H1 (cell line): ENCODE measurements at regions not wholly inside any gene's neighbourhood (a gene's known extent, or its start where the extent isn't known, plus 50 kb on each side); places are given as distances from the start of the nearest gene placed in this dataset.

Experiments used
- CTCF ChIP-seq, 3 experiments: IDR thresholded peaks; 1 replicate in 2 of 3; 2 replicates in 1 of 3; pipeline versions ENCODE4 v1.5.1 to v1.6.1; 2011; ENCODE audit warnings: low read length in 3 of 3, mild to moderate bottlenecking in 3 of 3, inconsistent platforms in 2 of 3, low read depth in 1 of 3, moderate library complexity in 1 of 3; ENCODE audit not compliant: insufficient read depth in 1 of 3; ENCODE audit errors: control extremely low read depth in 1 of 3
- EGR1 ChIP-seq: IDR thresholded peaks from 2 replicates; pipeline ENCODE4 v1.6.1; 2011; ENCODE audit warnings: low read depth, low read length, borderline replicate concordance
- GABPA ChIP-seq: IDR thresholded peaks from 2 replicates; pipeline ENCODE4 v1.6.1; 2011; ENCODE audit warnings: mild to moderate bottlenecking, low read length, moderate library complexity, borderline replicate concordance; ENCODE audit not compliant: insufficient read depth
- KDM4A ChIP-seq: IDR thresholded peaks from one replicate; pipeline ENCODE4 v1.7.1; 2012; ENCODE audit warnings: low read depth, mild to moderate bottlenecking, moderate library complexity, low read length, inconsistent platforms; ENCODE audit not compliant: severe bottlenecking
- RNF2 ChIP-seq: fragments of 200-900, 300-1000 bp; sonication (generic); IDR thresholded peaks from 2 replicates; pipeline ENCODE4 v1.7.1; 2016; ENCODE audit warnings: borderline replicate concordance, low read depth, mild to moderate bottlenecking, antibody characterized with exemption, low read length; ENCODE audit not compliant: poor library complexity, severe bottlenecking; ENCODE audit errors: missing control alignments

- TF ChIP-seq CTCF (IDR thresholded peaks at IDR 0.05; ENCODE audit: control extremely low read depth in 1 of 3, insufficient read depth in 1 of 3, low read depth in 1 of 3, low read length in 3 of 3), result no peak
- TF ChIP-seq KDM4A, result no peak
- TF ChIP-seq EGR1, result no peak
- no peak for TF ChIP-seq RNF2
- no peak for TF ChIP-seq GABPA
These were observed 432.1 kb downstream of the C12orf50 start for GRCh38 chr12:87597114-87597513.
